Naive thymus-derived CD4-positive, alpha-beta T cell (primary cell): ENCODE measurements at regions not wholly inside any gene's neighbourhood (a gene's known extent, or its start where the extent isn't known, plus 50 kb on each side); places are given as distances from the start of the nearest gene placed in this dataset.

Experiments used
- ATAC-seq: fragments of 150-1000 bp; cut with Tn5 transposase; 2 replicates; pipeline ENCODE4 v1.10.0; 2021; ENCODE audit warnings: mild to moderate bottlenecking, moderate library complexity
- CTCF ChIA-PET: fragments of 350-600 bp; sonication (Branson Sonifier 250); formaldehyde crosslinking; loops from one replicate; lab custom pipeline; 2021; ENCODE audit warnings: antibody characterized with exemption; lab: Charles Lee
- POLR2A ChIA-PET: fragments of 350-600 bp; sonication (Branson Sonifier 250); formaldehyde crosslinking; loops from one replicate; lab custom pipeline; 2021; ENCODE audit warnings: antibody characterized with exemption, inconsistent platforms; lab: Charles Lee
- DNase-seq, 9 donors: peaks; one replicate each; pipeline versions ENCODE4 v3.0.0 to v3.0.0-alpha.2; 2020 to 2022; ENCODE audit warnings: mixed read lengths in 1 of 9
- H3K27ac ChIP-seq: one replicate; pipeline ENCODE4 v1.7.0; 2013; ENCODE audit warnings: mild to moderate bottlenecking, low read depth, low read length, moderate library complexity
- H3K27me3 ChIP-seq, 2 donors: one replicate each; pipeline ENCODE4 v1.7.0; 2013; ENCODE audit warnings: low read length in 2 of 2, mild to moderate bottlenecking in 2 of 2, moderate library complexity in 2 of 2; ENCODE audit not compliant: control insufficient read depth in 2 of 2, insufficient read depth in 2 of 2
- H3K36me3 ChIP-seq, 3 experiments: 1 replicate in 2 of 3; 2 replicates in 1 of 3; pipeline ENCODE4 v1.7.0; 2013; ENCODE audit warnings: low read length in 3 of 3, mild to moderate bottlenecking in 3 of 3, moderate library complexity in 1 of 3; ENCODE audit not compliant: insufficient read depth in 3 of 3, control insufficient read depth in 2 of 3
- H3K4me1 ChIP-seq, 2 donors: one replicate each; pipeline ENCODE4 v1.7.0; 2013; ENCODE audit warnings: low read length in 2 of 2, mild to moderate bottlenecking in 2 of 2, moderate library complexity in 1 of 2; ENCODE audit not compliant: control insufficient read depth in 2 of 2, insufficient read depth in 2 of 2
- H3K4me3 ChIP-seq: 2 replicates; pipeline ENCODE4 v1.7.0; 2013; ENCODE audit warnings: mild to moderate bottlenecking, low read length
- H3K9me3 ChIP-seq, 3 experiments: 1 replicate in 2 of 3; 2 replicates in 1 of 3; pipeline ENCODE4 v1.7.0; 2013; ENCODE audit warnings: low read length in 3 of 3; ENCODE audit not compliant: control insufficient read depth in 2 of 3
- H3K27ac Mint-ChIP-seq, 9 donors: one replicate each; pipeline ENCODE4 v1.8.0; 2020 to 2022; ENCODE audit warnings: mixed read lengths in 9 of 9, mild to moderate bottlenecking in 8 of 9, moderate library complexity in 5 of 9, inconsistent platforms in 2 of 9
- H3K27me3 Mint-ChIP-seq, 5 donors: one replicate each; pipeline ENCODE4 v1.8.0; 2021 to 2022; ENCODE audit warnings: mixed read lengths in 5 of 5, mild to moderate bottlenecking in 1 of 5
- H3K36me3 Mint-ChIP-seq, 5 donors: one replicate each; pipeline ENCODE4 v1.8.0; 2020 to 2022; ENCODE audit warnings: mixed read lengths in 5 of 5, mild to moderate bottlenecking in 3 of 5, inconsistent platforms in 1 of 5
- H3K4me1 Mint-ChIP-seq, 7 donors: one replicate each; pipeline ENCODE4 v1.8.0; 2020 to 2022; ENCODE audit warnings: mixed read lengths in 7 of 7, mild to moderate bottlenecking in 3 of 7, inconsistent platforms in 1 of 7
- H3K4me3 Mint-ChIP-seq, 10 donors: one replicate each; pipeline ENCODE4 v1.8.0; 2020 to 2022; ENCODE audit warnings: mild to moderate bottlenecking in 10 of 10, mixed read lengths in 10 of 10, moderate library complexity in 6 of 10, inconsistent platforms in 2 of 10
- H3K9me3 Mint-ChIP-seq, 11 donors: one replicate each; pipeline ENCODE4 v1.8.0; 2020 to 2022; ENCODE audit warnings: mixed read lengths in 11 of 11, mild to moderate bottlenecking in 4 of 11, inconsistent platforms in 1 of 11, moderate library complexity in 1 of 11
- intact Hi-C, 2 donors: fragments of 100-400 bp; cut with micrococcal nuclease; formaldehyde crosslinking; loops; one replicate each; pipeline ENCODE4 v1.15.1; 2023

- no peak for DNase-seq
- Histone ChIP-seq H3K36me3 (no peaks in the 10 kb centered on the region), H3K27ac (no peak overlapping the region), H3K9me3 (peaks cover 0 to 32% (median 0%) of the 10 kb centered on the region in 3 experiments), H3K4me3 (no peak overlapping the region), H3K4me1 (no peaks in the 10 kb centered on the region), H3K27me3 (no peaks in the 10 kb centered on the region)
- peaks cover 4 to 25% (median 13%) of the 10 kb centered on the region in 5 donors for H3K27me3 Mint-ChIP-seq
- H3K36me3 Mint-ChIP-seq = peaks cover 0 to 3% (median 0%) of the 10 kb centered on the region in 5 donors
- no peak overlapping the region for H3K27ac Mint-ChIP-seq
- ChIA-PET POLR2A (no interaction called here), CTCF (no interaction called here)
- H3K9me3 Mint-ChIP-seq = peaks cover 3 to 53% (median 21%) of the 10 kb centered on the region in 11 donors
- no peak for ATAC-seq
- H3K4me1 Mint-ChIP-seq = no peaks in the 10 kb centered on the region
- intact Hi-C loops = no loop called here
- H3K4me3 Mint-ChIP-seq = no peak overlapping the region
Observed at GRCh38 chr6:4309540-4309939, 174.2 kb upstream of the ECI2 start.

DNA sequence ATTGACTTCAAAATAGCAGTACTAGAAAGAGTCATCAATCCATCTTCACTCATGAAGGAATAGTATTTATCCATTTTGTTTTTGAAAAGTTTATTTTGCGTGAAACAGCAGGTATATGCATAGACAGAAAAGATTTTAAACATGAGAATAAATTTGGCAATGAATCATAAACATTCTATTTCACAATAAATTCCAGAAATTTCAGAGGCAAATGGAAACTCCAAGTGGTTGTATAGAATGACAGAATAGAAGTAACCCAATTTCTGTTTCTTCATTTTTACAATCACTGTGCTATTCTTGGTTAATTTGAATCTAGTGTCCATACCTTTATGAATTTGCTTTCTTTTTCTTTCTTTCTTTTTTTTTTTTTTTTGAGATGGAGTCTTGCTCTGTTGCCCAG lies 173.0 kb upstream of the ECI2 start:
- Histone ChIP-seq H3K4me1 (no peaks in the 10 kb centered on the region), H3K9me3 (peaks cover 0 to 32% (median 0%) of the 10 kb centered on the region in 3 experiments), H3K36me3 (no peaks in the 10 kb centered on the region), H3K27me3 (no peaks in the 10 kb centered on the region), H3K27ac (no peak overlapping the region), H3K4me3 (no peak overlapping the region)
- intact Hi-C loops = no loop called here
- no peak for ATAC-seq
- POLR2A ChIA-PET = no interaction called here
- no peak overlapping the region for H3K27ac Mint-ChIP-seq
- H3K9me3 Mint-ChIP-seq = peaks cover 3 to 42% (median 21%) of the 10 kb centered on the region in 11 donors
- no peak overlapping the region for H3K4me3 Mint-ChIP-seq
- CTCF ChIA-PET = no interaction called here
- DNase-seq = no peak
- H3K36me3 Mint-ChIP-seq = peaks cover 0 to 3% (median 0%) of the 10 kb centered on the region in 5 donors
- H3K4me1 Mint-ChIP-seq = no peaks in the 10 kb centered on the region
- peaks cover 4 to 34% (median 18%) of the 10 kb centered on the region in 5 donors for H3K27me3 Mint-ChIP-seq

DNA sequence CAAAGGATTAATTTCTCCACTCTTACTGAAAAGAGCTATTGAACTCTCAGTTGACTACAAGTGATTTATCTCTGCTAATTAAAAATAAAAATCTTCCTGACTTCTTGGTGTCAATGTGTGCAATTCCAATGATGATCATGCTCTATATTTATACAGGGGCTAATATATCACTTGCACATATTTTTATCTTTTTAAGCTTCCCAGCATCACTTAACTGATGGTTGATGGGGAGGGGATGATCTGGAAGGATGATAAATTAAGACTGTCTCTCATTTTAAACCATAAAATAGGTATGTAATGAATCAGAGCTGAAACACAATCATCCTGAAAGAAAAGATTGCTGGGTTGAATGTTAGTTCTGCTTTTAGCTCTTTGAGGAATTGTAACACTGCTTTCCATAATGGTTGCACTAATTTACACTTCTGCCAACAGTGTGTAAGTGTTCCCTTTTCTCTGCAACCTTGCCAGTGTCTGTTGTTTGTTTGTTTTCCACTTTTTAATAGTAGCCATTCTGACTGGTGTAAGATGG lies 169.6 kb upstream of the ECI2 start:
- Mint-ChIP-seq H3K4me3 (no peak overlapping the region), H3K27ac (no peak overlapping the region), H3K27me3 (peaks cover 4 to 35% (median 24%) of the 10 kb centered on the region in 5 donors), H3K4me1 (no peaks in the 10 kb centered on the region), H3K9me3 (peaks cover 0 to 11% (median 5%) of the 10 kb centered on the region in 11 donors), H3K36me3 (no peaks in the 10 kb centered on the region)
- Histone ChIP-seq H3K9me3 (peaks cover 0 to 6% (median 0%) of the 10 kb centered on the region in 3 experiments), H3K27me3 (no peaks in the 10 kb centered on the region), H3K4me3 (no peak overlapping the region), H3K27ac (no peak overlapping the region), H3K36me3 (no peaks in the 10 kb centered on the region), H3K4me1 (no peaks in the 10 kb centered on the region)
- ChIA-PET POLR2A (no interaction called here), CTCF (no interaction called here)
- intact Hi-C loops = no loop called here
- DNase-seq (no peak), ATAC-seq (no peak)

DNA sequence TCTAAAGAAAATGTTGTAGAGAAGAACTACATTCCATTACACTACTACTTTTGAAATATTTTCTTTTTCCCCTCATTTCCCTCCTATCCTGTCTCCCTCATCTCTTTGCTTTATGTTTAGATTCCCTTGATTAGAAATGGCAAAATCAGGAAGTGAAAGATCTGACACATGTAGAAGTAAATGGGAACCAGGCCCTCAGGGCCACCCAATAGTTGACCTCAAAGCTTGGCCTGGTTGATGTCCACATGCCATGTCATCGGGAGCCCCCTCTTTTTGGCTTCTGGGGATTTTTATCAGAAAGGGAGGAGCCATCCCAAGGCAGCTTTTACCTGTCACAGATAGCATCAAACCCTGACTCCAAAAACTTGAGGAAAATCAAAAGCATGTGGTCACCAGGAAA lies 168.3 kb upstream of the ECI2 start:
- H3K36me3 ChIP-seq = no peaks in the 10 kb centered on the region
- intact Hi-C loops = no loop called here
- H3K36me3 Mint-ChIP-seq = no peaks in the 10 kb centered on the region
- no peaks in the 10 kb centered on the region for H3K4me1 ChIP-seq
- H3K27me3 ChIP-seq = no peaks in the 10 kb centered on the region
- CTCF ChIA-PET = no interaction called here
- no peaks in the 10 kb centered on the region for H3K4me1 Mint-ChIP-seq
- peaks cover 0 to 3% (median 0%) of the 10 kb centered on the region in 11 donors for H3K9me3 Mint-ChIP-seq
- no peak overlapping the region for H3K27ac ChIP-seq
- DNase-seq (no peak), ATAC-seq (no peak)
- H3K27me3 Mint-ChIP-seq = peaks cover 4 to 35% (median 24%) of the 10 kb centered on the region in 5 donors
- no peak overlapping the region for H3K4me3 Mint-ChIP-seq
- no peak overlapping the region for H3K27ac Mint-ChIP-seq
- H3K4me3 ChIP-seq = no peak overlapping the region
- no peaks in the 10 kb centered on the region for H3K9me3 ChIP-seq
- POLR2A ChIA-PET = no interaction called here

DNA sequence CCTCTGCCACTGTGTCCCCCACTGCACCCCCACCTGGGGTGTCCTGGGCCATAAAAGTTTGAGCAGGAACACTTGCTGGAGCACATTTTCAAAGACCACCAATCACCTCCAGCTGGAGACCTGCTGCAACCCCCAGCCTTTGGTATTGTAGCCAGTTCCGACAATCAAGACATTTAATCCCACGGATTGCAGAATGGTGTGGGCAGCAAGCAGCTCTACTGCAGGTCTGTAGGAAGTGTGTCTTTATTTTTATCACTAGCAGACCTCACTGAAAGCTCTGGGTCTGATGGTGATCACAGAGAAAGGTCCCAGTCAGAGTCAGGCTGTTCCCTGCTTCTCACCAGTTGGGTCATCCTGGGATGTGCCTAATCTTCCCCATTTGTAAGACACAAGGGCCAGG lies 167.1 kb upstream of the ECI2 start:
- Mint-ChIP-seq H3K27me3 (peaks cover 4 to 33% (median 18%) of the 10 kb centered on the region in 5 donors), H3K9me3 (peaks cover 0 to 2% (median 0%) of the 10 kb centered on the region in 11 donors), H3K4me1 (no peaks in the 10 kb centered on the region), H3K36me3 (no peaks in the 10 kb centered on the region), H3K4me3 (no peak overlapping the region), H3K27ac (no peak overlapping the region)
- DNase-seq (no peak), ATAC-seq (no peak)
- CTCF ChIA-PET = no interaction called here
- H3K4me3 ChIP-seq = no peak overlapping the region
- no peaks in the 10 kb centered on the region for H3K9me3 ChIP-seq
- no peaks in the 10 kb centered on the region for H3K27me3 ChIP-seq
- POLR2A ChIA-PET = no interaction called here
- no peaks in the 10 kb centered on the region for H3K36me3 ChIP-seq
- intact Hi-C loops = no loop called here
- no peak overlapping the region for H3K27ac ChIP-seq
- H3K4me1 ChIP-seq = no peaks in the 10 kb centered on the region

DNA sequence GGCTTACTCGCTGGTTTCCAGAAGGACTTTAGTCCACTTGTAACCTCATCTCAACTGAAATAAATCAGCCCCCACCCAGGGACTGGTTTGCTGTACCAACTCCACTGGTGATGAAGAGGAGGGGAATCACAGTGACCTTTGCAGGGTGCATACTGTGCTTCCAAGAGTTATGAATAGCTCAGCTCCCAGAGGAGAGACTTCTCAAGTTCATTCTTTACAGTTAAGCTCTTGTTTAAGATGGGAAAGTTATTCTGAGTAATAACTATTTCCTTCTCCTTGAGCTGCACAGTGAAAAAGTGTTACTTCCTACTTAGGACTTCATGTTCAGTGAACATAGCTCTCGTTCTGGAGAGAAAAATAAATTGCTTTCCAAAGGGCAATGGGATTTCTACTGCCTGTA lies 166.5 kb upstream of the ECI2 start:
- Histone ChIP-seq H3K27ac (no peak overlapping the region), H3K9me3 (no peaks in the 10 kb centered on the region), H3K4me3 (no peak overlapping the region), H3K36me3 (no peaks in the 10 kb centered on the region), H3K27me3 (no peaks in the 10 kb centered on the region), H3K4me1 (no peaks in the 10 kb centered on the region)
- Mint-ChIP-seq H3K4me1 (no peaks in the 10 kb centered on the region), H3K4me3 (no peak overlapping the region), H3K27ac (no peak overlapping the region), H3K36me3 (no peaks in the 10 kb centered on the region), H3K27me3 (peaks cover 4 to 31% (median 12%) of the 10 kb centered on the region in 5 donors), H3K9me3 (peaks cover 0 to 7% (median 0%) of the 10 kb centered on the region in 11 donors)
- CTCF ChIA-PET = no interaction called here
- ATAC-seq = no peak
- POLR2A ChIA-PET = no interaction called here
- intact Hi-C loops = no loop called here
- DNase-seq = no peak

GRCh38 chr6:4300917-4301316 lies 165.5 kb upstream of the ECI2 start:
- H3K4me1 Mint-ChIP-seq = no peaks in the 10 kb centered on the region
- H3K4me3 ChIP-seq = no peak overlapping the region
- H3K27me3 Mint-ChIP-seq = peaks cover 4 to 26% (median 9%) of the 10 kb centered on the region in 5 donors
- no peaks in the 10 kb centered on the region for H3K9me3 ChIP-seq
- ATAC-seq (no peak), DNase-seq (no peak)
- no peak overlapping the region for H3K27ac ChIP-seq
- no peak overlapping the region for H3K4me3 Mint-ChIP-seq
- H3K36me3 Mint-ChIP-seq = no peaks in the 10 kb centered on the region
- intact Hi-C loops = no loop called here
- H3K27ac Mint-ChIP-seq = no peak overlapping the region
- H3K36me3 ChIP-seq = no peaks in the 10 kb centered on the region
- ChIA-PET POLR2A (no interaction called here), CTCF (no interaction called here)
- H3K9me3 Mint-ChIP-seq = peaks cover 0 to 8% (median 0%) of the 10 kb centered on the region in 11 donors
- no peaks in the 10 kb centered on the region for H3K27me3 ChIP-seq
- no peaks in the 10 kb centered on the region for H3K4me1 ChIP-seq
